Mesodermal cell (in vitro differentiated cells): ENCODE measurements at regions not wholly inside any gene's neighbourhood (a gene's known extent, or its start where the extent isn't known, plus 50 kb on each side); places are given as distances from the start of the nearest gene placed in this dataset.

ENCODE experiments used
- H3K27ac ChIP-seq: 2 replicates; pipeline ENCODE4 v1.7.0; 2013; ENCODE audit warnings: mild to moderate bottlenecking, low read depth, low read length, moderate library complexity; ENCODE audit not compliant: severe bottlenecking
- H3K36me3 ChIP-seq: 2 replicates; pipeline ENCODE4 v1.7.1; 2013; ENCODE audit warnings: mild to moderate bottlenecking, low read length, moderate library complexity; ENCODE audit not compliant: control insufficient read depth, insufficient read depth
- H3K4me1 ChIP-seq: one replicate; pipeline ENCODE4 v1.7.1; 2013; ENCODE audit warnings: mild to moderate bottlenecking, low read length; ENCODE audit not compliant: insufficient read depth, control insufficient read depth, poor library complexity, severe bottlenecking
- H3K4me3 ChIP-seq: 2 replicates; pipeline ENCODE4 v1.7.0; 2013; ENCODE audit warnings: low read length, control low read depth, mild to moderate bottlenecking; ENCODE audit not compliant: insufficient read depth, poor library complexity, severe bottlenecking; ENCODE audit errors: extremely low read depth
- H3K9me3 ChIP-seq: 2 replicates; pipeline ENCODE4 v1.7.1; 2013; ENCODE audit warnings: mild to moderate bottlenecking, low read length, moderate library complexity; ENCODE audit not compliant: control insufficient read depth
- WGBS, 2 experiments: methylation state at CpG; one replicate each; pipeline ENCODE4 v1.1.5; 2013; ENCODE audit warnings: missing lambda C conversion rate in 2 of 2; ENCODE audit not compliant: insufficient coverage in 2 of 2; 5-methylcytosine and 5-hydroxymethylcytosine counted together

DNA sequence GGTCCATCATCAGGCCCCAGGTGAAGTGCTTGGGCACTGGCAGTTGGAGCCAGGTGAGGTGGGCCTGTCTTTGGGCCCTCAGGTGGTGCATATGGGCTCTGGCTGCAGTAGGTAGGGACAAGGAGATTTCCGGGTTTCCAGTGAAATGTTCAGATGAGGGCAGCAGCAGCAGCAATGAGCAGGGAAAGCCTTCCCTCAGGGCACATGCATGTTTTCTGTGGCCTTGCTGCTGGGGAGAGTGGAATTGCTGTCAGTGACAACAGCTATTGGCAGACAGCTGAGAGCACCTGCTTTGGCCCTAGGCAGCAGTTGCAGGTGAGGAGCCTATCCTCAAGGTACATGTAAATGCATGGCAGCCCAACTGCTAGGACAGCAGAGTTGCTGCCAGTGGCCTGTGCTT lies 58.9 kb upstream of the QRFPR start:
- Histone ChIP-seq H3K9me3 (peaks cover 15% of the 10 kb centered on the region), H3K4me3 (no peak overlapping the region), H3K36me3 (no peaks in the 10 kb centered on the region), H3K4me1 (no peaks in the 10 kb centered on the region), H3K27ac (no peak overlapping the region)
- WGBS, 2 experiments, result 100% methylated on average over 1 of the region's 1 CpG; no CpG with 5 or more reads in 1 of the 2 experiments
